Middle frontal gyrus (tissue), 1 donor: ENCODE measurements at regions not wholly inside any gene's neighbourhood (a gene's known extent, or its start where the extent isn't known, plus 50 kb on each side); places are given as distances from the start of the nearest gene placed in this dataset.

Experiments used
- DNase-seq: peaks from one replicate; pipeline ENCODE4 v3.0.0-alpha.2; 2015; ENCODE audit warnings: low spot score; ENCODE audit errors: extremely low spot score

DNA sequence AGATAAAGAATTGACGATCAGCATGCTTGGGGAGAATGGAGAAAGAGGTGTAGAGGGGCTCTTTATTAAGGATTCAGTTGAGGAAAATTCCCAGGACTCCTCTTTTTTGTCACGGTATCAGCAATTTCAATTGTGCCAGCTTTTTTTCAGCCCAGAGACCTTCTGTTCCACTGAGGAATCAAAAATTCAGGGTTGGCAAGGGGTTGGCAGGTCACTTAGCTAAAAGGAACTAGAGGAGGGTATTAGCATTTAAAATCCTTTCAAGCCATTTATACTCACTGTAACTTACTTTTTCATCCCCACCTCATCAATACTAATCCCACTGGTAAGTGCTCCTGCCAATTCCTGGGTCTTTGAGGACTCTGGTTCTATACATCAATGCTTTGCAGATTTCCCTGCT lies 757.5 kb upstream of the COBL start:
- DNase-seq, result no peak

DNA sequence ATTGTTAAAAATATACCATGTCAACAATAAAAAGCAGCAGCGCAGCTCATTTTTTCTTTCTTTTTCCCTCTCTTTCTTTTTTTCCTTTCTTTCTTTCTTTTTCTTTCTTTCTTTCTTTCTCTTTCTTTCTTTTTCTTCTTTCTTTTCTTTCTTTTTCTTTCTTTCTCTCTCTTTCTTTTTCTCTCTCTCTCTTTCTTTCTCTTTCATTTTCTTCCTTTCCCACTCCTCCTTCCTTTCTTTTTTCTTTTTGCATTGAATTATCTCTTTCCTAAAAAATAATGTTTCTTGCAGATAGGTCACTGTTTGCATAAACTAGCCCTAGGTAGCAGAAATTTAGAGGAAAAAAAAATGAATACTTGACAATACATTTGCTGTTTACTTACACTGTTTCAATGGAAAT lies 755.1 kb upstream of the COBL start:
- no peak for DNase-seq

DNA sequence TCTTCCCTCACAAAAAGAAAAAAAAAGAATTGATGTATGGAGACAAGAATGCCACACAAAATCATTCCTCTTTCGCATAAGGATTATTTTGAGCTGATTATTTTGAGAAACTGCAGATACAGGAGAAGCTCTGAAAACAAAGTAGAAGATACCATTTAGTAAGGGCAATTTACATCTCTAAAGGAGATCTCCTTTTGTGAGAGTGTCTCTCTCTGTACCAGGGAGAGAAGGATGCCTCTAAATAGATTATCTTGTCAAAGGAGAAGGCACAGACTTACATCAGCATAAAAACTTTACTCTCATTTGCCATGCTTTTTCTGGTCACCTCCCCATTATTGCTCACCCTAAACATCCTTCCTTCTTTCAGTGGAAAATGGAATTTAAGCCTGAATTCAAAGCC lies 747.9 kb upstream of the COBL start:
- DNase-seq, result no peak

DNA sequence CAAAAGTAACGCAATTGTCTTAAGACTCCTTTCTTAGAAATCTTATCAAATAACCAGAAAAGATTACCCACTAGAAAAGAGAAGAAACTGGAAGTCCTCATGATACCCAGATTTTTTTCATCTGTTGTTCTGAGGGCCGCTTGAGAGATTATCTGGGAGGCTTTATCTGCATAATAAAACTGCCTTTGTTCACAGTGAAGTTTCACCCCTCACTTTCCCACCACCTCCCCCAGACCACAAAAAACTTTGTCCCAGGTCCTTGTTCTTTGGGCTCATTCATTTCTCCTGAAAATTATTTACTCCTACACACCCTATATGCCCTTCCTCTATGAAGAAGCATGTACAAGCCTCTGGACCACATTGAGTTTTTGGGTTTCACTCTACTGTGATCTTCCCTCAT lies 745.1 kb upstream of the COBL start:
- DNase-seq, result no peak

DNA sequence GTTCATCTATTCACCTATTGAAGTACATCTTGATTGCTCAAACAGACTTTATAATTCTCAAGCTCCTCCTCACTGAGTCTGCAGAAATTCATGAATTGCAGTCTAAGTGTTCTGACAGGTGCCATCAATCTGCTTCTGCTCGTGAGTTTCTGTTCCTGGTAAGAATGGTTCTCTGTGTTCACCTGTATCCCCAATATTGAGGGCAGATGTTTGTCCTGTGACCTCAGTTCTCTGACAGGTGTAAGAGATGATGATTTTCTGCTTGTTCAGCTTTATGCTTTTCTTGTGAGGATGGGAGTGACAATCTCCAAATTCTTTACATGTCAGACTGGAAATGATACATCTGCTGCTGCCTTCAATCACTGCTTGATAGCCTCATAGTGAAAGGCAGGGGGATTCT lies 736.9 kb upstream of the COBL start:
- DNase-seq, result no peak

DNA sequence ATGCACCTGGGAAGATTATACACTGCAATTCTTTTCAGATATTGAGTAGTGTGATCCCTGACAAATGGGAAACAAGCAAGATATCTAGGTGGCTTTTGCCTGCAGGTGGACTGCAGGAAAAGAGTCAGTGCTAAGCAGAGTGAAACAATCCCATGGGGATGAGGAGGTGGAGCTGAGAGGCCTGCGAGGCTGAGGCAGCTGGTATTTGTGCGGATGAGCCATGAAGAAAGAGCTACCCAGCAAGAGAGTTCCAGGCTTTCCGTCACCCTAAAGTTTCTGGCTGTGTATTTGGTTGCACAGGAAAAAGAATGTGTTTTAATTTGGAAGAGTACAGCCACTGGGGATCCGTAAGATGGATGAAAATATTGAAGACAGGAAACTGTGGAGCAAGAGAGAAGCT lies 714.1 kb upstream of the COBL start:
- DNase-seq, result no peak

DNA sequence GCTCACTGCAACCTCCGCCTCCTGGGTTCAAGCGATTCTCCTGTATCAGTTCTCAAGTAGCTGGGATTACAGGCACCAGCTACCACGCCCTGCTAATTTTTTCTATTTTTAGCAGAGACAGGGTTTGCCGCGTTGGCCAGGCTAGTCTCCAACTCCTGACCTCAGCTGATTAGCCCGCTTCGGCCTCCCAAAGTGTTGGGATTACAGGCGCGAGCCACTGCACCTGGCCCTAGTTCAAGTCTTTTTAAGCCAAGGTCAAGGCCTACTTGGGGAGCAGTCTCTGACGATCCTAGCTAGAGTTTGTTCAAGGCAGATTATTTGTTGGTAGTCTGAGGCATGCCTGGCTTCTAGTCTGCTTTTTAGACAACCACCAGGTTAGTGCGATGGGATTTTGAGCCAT lies 709.5 kb upstream of the COBL start:
- no peak for DNase-seq

DNA sequence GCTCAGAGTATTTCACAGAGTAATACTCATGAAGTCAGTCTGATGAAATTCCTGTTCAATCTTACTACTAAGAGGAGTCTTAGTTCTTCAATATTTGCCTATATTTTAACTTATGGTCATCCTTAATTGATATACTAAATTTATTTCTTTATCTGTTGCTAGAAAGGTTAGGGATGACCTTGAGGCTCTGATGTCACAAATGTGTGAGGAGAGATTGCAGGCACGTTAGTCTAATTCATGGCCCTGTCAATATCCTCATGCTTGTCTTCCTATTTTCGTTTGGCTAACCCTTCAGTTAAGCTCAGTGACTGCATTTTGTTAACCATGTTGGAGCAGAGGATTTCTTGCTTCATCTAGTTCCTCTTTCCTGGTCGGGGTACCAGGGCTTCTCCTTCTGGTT lies 704.7 kb upstream of the COBL start:
- no peak for DNase-seq

DNA sequence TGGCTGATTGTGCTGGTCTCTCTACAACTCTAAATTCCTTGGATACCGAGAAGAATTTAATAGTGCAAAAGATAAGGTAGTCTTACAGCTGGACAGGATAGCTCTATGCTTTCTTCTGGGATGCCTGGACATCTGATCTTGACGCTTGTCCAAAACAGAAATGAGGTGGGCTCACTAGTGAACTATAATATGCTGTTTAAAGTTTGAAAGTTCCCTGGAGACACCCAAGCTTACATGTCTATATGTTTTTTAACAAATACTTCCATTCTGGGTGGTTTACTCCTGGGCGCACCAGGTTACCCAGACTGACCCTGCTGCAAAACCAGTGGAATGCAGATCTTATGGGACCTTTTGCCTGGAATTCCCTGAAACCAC lies 702.1 kb upstream of the COBL start:
- no peak for DNase-seq

DNA sequence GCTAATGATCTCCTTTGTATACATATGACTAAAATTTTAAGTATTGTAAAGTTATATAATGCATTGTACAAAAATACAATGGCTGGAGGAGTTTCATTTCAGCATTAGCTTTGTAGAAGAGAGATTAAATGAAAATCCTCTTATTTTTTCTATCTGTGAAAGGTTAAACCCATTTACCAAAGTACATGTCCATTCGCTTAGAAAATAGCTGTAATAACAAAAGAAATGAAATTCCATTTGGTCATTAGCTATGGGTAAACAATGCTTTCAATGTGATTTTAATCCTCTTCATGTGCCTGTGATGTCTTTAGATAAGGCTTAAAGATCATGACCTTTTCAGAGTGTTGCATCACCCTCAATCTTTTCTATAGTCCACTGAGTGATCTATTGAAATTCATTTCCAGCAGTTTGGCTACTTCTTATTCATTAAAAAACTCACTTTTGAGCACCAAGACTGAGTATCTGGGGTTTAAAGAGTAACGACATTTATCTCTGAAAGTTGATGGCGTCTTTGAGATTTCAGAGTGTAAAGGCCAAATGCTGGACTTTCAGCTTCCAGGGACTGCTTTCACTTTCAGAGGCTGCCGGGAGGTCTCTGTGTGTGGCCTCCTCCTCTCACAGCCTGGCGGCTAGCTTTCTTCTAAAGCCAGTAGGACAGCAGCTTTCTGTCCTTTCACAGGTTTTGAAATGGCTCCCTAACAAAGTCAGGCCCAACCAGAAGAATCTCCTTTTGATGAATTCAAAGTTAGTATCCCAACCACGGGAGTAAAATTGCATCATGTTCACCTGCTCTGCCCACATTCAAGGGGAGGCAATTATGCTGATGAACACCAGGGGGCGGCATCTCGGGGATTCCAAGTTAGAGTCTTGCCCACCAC lies 701.4 kb upstream of the COBL start:
- DNase-seq, result no peak

DNA sequence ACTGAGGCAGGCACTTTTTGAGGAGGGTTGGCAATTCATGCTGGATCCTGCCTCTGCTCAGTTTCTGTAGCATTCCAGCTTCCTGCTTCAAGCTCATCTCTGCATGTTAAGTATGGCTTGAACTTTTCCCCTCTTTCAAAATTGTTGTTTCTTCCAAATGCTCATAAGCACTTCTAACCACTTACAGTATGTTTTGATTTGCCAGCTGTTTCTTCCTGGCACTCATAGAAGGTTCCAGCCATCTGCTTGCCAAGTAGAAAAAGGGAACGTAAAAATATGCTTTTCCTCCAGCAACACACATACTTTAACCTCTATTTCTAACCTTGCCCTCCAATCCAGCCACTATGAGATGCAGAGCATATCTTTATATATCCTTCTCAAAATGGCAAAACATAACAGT lies 692.6 kb upstream of the COBL start:
- no peak for DNase-seq

DNA sequence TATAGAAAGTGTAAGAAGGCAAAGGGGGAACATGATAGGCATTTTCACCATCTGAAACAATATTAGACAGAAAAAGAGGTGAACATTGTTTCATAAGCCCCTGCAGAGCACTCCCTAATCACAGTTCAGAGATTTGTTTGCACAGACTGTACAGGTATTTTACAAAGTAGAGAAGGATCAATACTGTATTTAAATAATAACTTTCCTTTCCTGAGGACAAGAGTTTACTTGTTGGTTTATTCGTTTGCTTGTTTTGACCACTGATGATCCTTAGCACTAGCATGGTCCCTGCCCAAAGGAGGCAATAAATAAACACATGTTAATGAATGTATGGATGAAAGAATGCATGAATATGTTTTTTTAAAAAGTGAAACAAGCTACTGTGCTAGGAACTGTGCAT lies 690.1 kb upstream of the COBL start:
- DNase-seq, result no peak

DNA sequence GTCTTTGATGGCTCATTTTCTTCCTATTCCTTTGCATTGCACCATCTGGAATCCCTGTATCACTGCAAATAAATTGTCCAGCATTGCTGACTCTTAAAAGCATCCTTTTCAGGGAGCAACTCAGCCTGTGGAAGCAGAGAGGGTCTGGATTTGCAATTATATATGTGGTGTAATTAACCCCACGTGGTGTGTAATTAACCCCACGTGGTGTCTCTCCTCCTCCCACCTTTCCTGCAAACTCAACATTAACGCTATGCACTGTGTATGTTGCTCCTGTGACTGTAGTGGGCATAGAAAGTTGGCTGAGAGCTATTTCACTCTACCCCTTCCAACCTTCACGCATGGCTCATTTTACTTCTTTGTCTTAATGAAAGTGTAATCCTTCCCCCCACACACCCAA lies 689.0 kb upstream of the COBL start:
- DNase-seq, result no peak

DNA sequence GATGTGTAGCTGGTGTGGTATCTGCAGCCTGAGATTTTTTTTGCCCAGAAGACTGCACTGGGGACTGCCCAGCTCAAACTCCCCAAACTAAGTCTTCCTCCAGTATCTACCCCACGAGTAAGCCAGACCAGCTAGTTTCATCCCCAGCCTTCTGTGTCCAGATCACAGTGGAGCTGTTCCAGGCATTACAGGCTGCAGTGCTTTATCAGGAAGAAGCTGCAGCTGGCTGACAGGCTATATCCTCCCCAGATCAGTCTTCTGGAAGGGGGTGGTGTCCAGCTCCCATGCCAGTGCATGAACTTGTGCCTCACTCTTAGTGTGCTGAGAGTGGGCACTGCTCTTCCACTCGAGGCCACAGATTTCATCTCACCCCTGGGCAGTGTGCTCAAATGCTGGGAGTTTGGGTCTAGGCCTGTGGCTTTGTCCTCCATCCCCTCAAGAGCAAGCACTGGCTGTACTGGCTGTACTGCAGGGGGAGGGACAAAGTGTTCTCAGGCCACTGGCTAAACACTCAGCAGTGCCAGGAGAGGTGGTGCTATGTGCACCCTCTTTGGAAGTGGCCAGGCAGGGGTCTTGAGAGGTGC lies 679.1 kb upstream of the COBL start:
- no peak for DNase-seq

DNA sequence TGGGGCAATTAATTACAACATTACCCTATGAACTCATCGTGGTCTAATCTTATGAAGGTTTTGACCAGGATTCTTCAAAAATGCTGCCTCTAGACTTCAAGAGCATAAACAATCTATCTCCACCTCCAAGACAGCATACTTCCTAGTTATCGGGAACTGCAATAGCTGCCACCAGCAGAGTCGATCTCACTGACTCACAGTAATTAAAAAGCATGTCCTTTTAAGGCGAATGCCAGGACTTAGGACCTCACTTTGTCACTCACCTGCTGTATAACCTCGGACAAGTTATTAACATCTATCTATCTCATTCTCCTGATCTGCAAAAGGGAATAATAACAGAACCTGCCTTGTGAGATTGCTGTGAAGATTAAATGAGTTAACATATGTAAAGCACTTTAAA lies 666.0 kb upstream of the COBL start:
- no peak for DNase-seq

DNA sequence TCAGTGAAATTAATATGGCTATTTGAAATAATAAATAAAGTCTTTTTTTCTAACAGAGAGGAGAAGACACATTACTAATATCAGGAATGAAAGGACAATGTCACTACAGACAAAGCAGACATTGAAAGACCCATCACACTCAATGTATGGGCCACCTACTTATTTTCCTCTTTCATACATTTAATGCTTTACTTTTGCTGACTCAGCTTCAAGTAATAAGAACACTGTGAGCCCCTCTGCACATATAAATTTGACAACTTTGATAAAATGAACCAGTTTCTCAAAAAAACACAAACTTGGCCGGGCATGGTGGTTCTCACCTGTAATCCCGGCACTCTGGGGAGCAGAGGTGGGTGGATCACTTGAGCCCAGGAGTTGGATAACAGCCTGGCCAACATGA lies 664.2 kb upstream of the COBL start:
- no peak for DNase-seq

DNA sequence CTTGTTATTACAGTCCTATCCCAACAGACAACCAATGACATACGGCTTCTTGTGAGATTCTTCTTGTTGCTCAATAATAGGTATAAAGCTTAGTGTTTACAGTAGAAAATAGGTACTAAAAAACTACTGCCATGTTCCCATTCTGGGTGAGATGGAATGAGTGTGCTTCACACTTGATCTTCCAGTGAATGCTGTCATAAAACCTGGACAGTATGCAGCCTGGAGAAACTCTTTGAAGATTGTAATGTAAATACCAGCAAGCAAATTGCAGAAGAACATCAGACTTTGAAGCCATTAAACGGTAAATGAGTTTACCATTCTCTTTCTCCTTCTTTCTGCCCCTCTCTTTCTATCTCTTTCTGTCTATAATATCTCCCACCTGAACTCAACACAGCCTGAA lies 663.7 kb upstream of the COBL start:
- DNase-seq, result no peak

DNA sequence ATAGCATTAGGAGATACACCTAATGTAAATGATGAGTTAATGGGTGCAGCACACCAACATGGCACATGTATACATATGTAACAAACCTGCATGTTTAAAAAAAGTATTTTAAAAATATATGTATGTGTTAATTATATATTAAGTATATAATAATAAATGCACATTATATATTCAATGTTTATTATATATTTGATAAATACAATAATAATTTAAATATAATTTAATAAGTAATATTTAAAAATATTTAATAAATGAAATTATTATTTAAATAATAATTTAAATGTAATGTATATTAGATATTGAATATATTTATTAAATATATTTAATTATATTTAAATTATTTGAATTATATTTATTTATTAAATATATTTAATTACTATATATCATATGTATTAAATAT lies 661.3 kb upstream of the COBL start:
- no peak for DNase-seq

DNA sequence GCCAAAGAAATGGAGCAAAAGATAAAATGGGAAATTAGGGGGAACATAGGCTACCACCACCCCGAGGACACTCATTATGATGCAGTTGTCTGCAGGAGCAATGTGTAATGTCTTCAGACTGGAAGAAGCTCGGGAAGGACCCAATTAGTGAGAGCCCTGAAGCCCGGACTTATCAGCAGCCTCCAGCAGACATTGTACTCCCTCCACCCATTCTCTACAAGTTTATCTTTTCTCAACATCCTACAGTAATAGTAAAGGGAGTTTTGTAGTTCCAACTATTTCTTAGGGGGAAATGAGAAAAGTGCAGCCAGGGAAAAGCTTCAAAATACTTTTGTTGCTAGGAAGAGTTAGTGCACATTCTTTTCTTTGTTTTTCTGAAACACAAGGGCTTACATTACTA lies 657.3 kb upstream of the COBL start:
- no peak for DNase-seq

DNA sequence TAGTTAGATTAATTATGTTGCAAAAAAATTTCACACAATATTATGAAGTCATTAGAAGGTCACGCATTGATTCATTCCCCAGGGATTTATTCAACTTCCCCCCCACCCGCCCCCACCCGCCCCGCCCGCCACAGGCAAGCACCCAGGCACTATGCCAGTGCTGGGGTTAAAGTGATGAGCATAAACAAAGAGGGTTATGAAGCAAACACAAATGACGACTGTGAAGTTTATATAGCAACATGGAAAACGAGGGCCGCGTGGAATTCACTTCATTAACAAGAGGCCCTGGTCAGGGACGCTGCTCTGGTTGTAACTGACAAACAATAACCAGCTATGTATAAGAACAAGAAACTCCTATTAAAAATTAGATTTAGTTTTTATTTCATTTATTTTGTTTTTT lies 656.5 kb upstream of the COBL start:
- DNase-seq, result no peak

DNA sequence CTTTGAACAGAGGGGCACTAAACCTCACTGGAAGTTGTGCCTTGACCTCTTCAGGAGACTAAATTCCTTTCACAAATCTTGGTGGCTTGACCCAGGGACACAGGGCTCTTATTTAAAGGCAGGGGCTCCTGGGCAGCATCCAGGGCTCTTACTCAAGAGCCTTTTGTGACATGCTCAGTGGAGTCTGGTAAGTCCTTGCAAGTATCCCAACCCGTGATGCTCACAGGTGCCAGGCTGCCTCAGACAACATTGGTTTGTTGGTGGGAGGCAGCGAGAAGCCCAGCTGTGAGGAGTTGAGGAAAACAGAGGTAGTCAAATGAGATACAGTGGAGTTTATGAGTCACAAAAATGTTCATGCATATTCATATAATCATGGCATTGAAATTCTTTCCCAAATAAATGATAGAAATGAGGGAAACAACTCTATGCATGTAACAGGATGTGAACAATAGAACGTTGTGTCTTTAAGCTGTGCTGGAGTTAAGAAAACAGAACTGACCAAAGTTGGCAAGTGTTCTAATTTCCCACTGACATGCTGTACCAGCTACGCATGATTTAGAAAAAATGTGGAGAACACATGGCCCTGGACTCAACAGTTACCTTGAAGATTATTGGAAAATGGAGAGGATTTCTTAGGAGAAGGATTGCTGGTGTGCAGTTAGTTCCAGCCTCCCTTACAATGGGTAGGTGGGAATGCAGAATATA lies 654.5 kb upstream of the COBL start:
- DNase-seq, result no peak

DNA sequence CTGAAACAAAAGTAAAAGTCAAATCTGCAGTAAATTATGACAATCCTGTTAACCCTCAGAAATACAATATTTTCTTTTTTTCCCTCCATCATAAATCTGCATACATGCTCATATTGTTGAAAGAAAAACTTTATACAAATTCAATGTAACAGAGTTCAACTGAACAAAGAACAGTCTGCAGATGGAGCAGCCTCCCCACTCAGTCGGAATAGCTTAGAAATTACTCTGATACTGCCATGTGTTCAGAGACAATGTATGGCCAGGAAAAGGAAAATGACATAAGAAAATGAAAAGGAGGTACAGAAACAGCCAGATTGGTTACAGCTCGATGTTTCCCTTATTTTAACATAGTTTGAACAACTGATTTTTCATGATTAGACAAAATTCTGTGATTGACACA lies 651.9 kb upstream of the COBL start:
- no peak for DNase-seq

DNA sequence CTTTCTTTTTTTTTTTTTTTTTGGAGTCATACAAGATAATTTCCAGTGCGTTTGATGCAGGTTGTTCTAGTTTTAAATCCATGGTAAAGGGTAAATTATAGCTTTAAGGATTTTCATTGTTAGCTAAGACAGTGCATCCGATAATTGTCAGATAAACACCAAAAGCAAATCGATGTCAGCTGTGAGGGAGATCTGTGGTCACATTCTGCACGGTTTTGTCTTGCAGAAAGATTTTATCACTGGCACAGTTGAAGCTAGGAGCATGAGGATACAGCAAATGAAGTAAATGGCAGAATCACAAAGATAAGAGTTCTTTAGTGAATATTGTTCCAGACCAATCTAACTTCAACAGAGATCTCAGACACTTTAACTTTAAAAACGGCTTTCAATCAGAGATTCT lies 648.8 kb upstream of the COBL start:
- no peak for DNase-seq
